ENCODE measurements at regions not wholly inside any gene's neighbourhood (a gene's known extent, or its start where the extent isn't known, plus 50 kb on each side); places are given as distances from the start of the nearest gene placed in this dataset.
"Not testable (repeated sequence)": the region's sequence is repeated elsewhere in the genome, so short reads cannot be mapped to it uniquely, and the experiment has no call there.

DNA sequence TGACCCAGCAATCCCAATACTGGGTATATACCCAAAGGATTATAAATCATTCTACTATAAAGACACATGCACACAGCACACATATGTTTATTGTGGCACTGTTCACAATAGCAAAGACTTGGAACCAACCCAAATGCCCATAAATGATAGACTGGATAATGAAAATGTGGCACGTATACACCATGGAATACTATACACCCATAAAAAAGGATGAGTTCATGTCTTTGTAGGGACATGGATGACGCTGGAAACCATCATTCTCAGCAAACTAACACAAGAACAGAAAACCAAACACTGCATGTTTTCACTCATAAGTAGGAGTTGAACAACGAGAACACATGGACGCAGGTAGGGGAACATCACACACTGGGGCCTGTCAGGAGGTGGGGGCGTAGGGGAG is 159.3 kb upstream of the EXOC2 start:
- TF ChIP-seq, protein P1, sequence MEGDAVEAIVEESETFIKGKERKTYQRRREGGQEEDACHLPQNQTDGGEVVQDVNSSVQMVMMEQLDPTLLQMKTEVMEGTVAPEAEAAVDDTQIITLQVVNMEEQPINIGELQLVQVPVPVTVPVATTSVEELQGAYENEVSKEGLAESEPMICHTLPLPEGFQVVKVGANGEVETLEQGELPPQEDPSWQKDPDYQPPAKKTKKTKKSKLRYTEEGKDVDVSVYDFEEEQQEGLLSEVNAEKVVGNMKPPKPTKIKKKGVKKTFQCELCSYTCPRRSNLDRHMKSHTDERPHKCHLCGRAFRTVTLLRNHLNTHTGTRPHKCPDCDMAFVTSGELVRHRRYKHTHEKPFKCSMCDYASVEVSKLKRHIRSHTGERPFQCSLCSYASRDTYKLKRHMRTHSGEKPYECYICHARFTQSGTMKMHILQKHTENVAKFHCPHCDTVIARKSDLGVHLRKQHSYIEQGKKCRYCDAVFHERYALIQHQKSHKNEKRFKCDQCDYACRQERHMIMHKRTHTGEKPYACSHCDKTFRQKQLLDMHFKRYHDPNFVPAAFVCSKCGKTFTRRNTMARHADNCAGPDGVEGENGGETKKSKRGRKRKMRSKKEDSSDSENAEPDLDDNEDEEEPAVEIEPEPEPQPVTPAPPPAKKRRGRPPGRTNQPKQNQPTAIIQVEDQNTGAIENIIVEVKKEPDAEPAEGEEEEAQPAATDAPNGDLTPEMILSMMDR (conservative IDR thresholded peaks at IDR 0.05 in 1 of 2, IDR thresholded peaks at IDR 0.05 in 1 of 2; ENCODE audit: extremely low read depth in 1 of 2, insufficient read depth in 1 of 2, low read depth in 1 of 2, low read length in 2 of 2), result not testable (repeated sequence)
- TF ChIP-seq EZH2 (IDR thresholded peaks at IDR 0.05; ENCODE audit: borderline replicate concordance, low read length), result not testable (repeated sequence)

Measured in mammary epithelial cell (primary cell).